PC-3 (cell line): ENCODE measurements at regions not wholly inside any gene's neighbourhood (a gene's known extent, or its start where the extent isn't known, plus 50 kb on each side); places are given as distances from the start of the nearest gene placed in this dataset.

Source experiments
- ATAC-seq: fragments of 200-7000 bp; cut with Tn5 transposase; 2 replicates; pipeline ENCODE4 v1.9.1; 2020; ENCODE audit warnings: mild to moderate bottlenecking, moderate library complexity
- BruUV-seq: library from RNA; stranded (reverse); fragments of 400-500 nt; replicated peaks from 2 replicates; lab custom pipeline; 2021; lab: Mats Ljungman, UMichigan
- CTCF ChIA-PET: fragments of 300-600 bp; sonication (Branson Sonifier 250); formaldehyde crosslinking; loops from one replicate; lab custom pipeline; 2022; ENCODE audit warnings: antibody characterized with exemption; lab: Charles Lee
- POLR2A ChIA-PET: fragments of 300-600 bp; sonication (Branson Sonifier 250); formaldehyde crosslinking; loops from one replicate; lab custom pipeline; 2022; ENCODE audit warnings: antibody characterized with exemption; ENCODE audit not compliant: unreplicated experiment; lab: Charles Lee
- DNase-seq: peaks from one replicate; pipeline ENCODE4 v3.0.0-alpha.2; 2015
- H2AFZ ChIP-seq: fragments of 300-600 bp; sonication (generic); 2 replicates; pipeline ENCODE4 v1.6.0; 2016; ENCODE audit warnings: antibody characterized with exemption, low read length
- H3F3A ChIP-seq: fragments of 300-600 bp; sonication (generic); one replicate; pipeline ENCODE4 v1.6.0; 2017; ENCODE audit warnings: antibody characterized with exemption, low read length, control low read depth, mild to moderate bottlenecking; ENCODE audit not compliant: unreplicated experiment
- H3K27ac ChIP-seq: fragments of 300-600 bp; sonication (generic); 2 replicates; pipeline ENCODE4 v1.5.1; 2016; ENCODE audit warnings: mild to moderate bottlenecking, low read length
- H3K27me3 ChIP-seq: fragments of 300-600 bp; sonication (generic); 2 replicates; pipeline ENCODE4 v1.6.1; 2016; ENCODE audit warnings: low read length, mixed read lengths
- H3K36me3 ChIP-seq: fragments of 300-600 bp; sonication (generic); 2 replicates; pipeline ENCODE4 v1.6.1; 2016; ENCODE audit warnings: low read depth, mixed run types, low read length, mixed read lengths
- H3K4me1 ChIP-seq: fragments of 300-600 bp; sonication (generic); 2 replicates; pipeline ENCODE4 v1.5.1; 2016; ENCODE audit warnings: low read length; ENCODE audit not compliant: insufficient read depth
- H3K4me2 ChIP-seq: fragments of 300-600 bp; sonication (generic); 2 replicates; pipeline ENCODE4 v1.6.0; 2016; ENCODE audit warnings: low read length
- H3K4me3 ChIP-seq: fragments of 300-600 bp; sonication (generic); 2 replicates; pipeline ENCODE4 v1.5.1; 2016; ENCODE audit warnings: mild to moderate bottlenecking, low read length, mixed read lengths
- H3K79me2 ChIP-seq: fragments of 300-600 bp; sonication (generic); 2 replicates; pipeline ENCODE4 v1.6.1; 2017; ENCODE audit warnings: low read length, mixed read lengths
- H3K9ac ChIP-seq: fragments of 300-600 bp; sonication (generic); 2 replicates; pipeline ENCODE4 v1.6.0; 2016; ENCODE audit warnings: mild to moderate bottlenecking, low read length
- H3K9me2 ChIP-seq: fragments of 300-600 bp; sonication (generic); replicated peaks from 2 replicates; pipeline ENCODE4 v1.6.1; 2016; ENCODE audit warnings: mixed run types, low read length, mixed read lengths
- H3K9me3 ChIP-seq: fragments of 300-600 bp; sonication (generic); 2 replicates; pipeline ENCODE4 v1.6.1; 2016; ENCODE audit warnings: low read length, mixed read lengths
- H4K20me1 ChIP-seq: fragments of 300-600 bp; sonication (generic); 2 replicates; pipeline ENCODE4 v1.6.1; 2016; ENCODE audit warnings: low read length, mixed read lengths
- CTCF ChIP-seq: fragments of 300-600 bp; sonication (generic); conservative IDR thresholded peaks from 2 replicates; pipeline ENCODE4 v1.5.1; 2017; ENCODE audit warnings: antibody characterized with exemption, low read depth, mild to moderate bottlenecking, low read length
- EZH2 ChIP-seq: fragments of 300-600 bp; sonication (generic); IDR thresholded peaks from one replicate; pipeline ENCODE4 v1.6.1; 2017; ENCODE audit warnings: antibody characterized with exemption, mild to moderate bottlenecking, low read length; ENCODE audit not compliant: unreplicated experiment
- EZH2phosphoT487 ChIP-seq: fragments of 300-600 bp; sonication (generic); IDR thresholded peaks from 2 replicates; pipeline ENCODE4 v1.6.1; 2018; ENCODE audit warnings: mild to moderate bottlenecking, antibody characterized with exemption, low read length, borderline replicate concordance
- intact Hi-C: fragments of 100-400 bp; cut with micrococcal nuclease; formaldehyde crosslinking; loops from 2 replicates; pipeline ENCODE4 v1.9.0; 2023

GRCh38 chr5:17431272-17432050 is 66.6 kb upstream of the TAF11L2 start:
- no peak overlapping the region for H3K27ac ChIP-seq
- no peaks in the 10 kb centered on the region for H3K9me2 ChIP-seq
- H3K36me3 ChIP-seq = no peaks in the 10 kb centered on the region
- no peaks in the 10 kb centered on the region for H3K9me3 ChIP-seq
- ChIA-PET CTCF (no interaction called here), POLR2A (no interaction called here)
- DNase-seq = no peak
- no peaks in the 10 kb centered on the region for H4K20me1 ChIP-seq
- intact Hi-C loops = no loop called here
- no peak overlapping the region for H3K4me2 ChIP-seq
- no peak overlapping the region for H2AFZ ChIP-seq
- no peaks in the 10 kb centered on the region for H3K79me2 ChIP-seq
- no peak for ATAC-seq
- H3F3A ChIP-seq = no peaks in the 10 kb centered on the region
- no peak for TF ChIP-seq EZH2phosphoT487
- BruUV-seq = no TSS peak
- no peaks in the 10 kb centered on the region for H3K4me1 ChIP-seq
- H3K27me3 ChIP-seq = no peaks in the 10 kb centered on the region
- no peak overlapping the region for H3K9ac ChIP-seq
- no peak overlapping the region for H3K4me3 ChIP-seq

- ATAC-seq (no peak), DNase-seq (no peak)
- Histone ChIP-seq H3F3A (no peaks in the 10 kb centered on the region), H3K27ac (no peak overlapping the region), H3K27me3 (no peaks in the 10 kb centered on the region), H3K9me3 (no peaks in the 10 kb centered on the region), H3K4me1 (no peaks in the 10 kb centered on the region), H3K4me3 (no peak overlapping the region), H3K4me2 (no peak overlapping the region), H3K9me2 (no peaks in the 10 kb centered on the region), H3K9ac (no peak overlapping the region), H4K20me1 (no peaks in the 10 kb centered on the region), H2AFZ (no peak overlapping the region), H3K36me3 (no peaks in the 10 kb centered on the region), H3K79me2 (no peaks in the 10 kb centered on the region)
- POLR2A ChIA-PET = no interaction called here
- intact Hi-C loops = no loop called here
- no TSS peak for BruUV-seq
- TF ChIP-seq EZH2phosphoT487 (no peak), EZH2 (no peak), CTCF (no peak)
- CTCF ChIA-PET = no interaction called here
Observed at GRCh38 chr5:17432569-17432968, 65.5 kb upstream of the TAF11L2 start.

GRCh38 chr5:17433406-17433805 is 64.6 kb upstream of the TAF11L2 start:
- no peak overlapping the region for H2AFZ ChIP-seq
- no peaks in the 10 kb centered on the region for H3K4me1 ChIP-seq
- no peaks in the 10 kb centered on the region for H3K79me2 ChIP-seq
- no peaks in the 10 kb centered on the region for H4K20me1 ChIP-seq
- no peak overlapping the region for H3K4me2 ChIP-seq
- DNase-seq (no peak), ATAC-seq (no peak)
- ChIA-PET CTCF (no interaction called here), POLR2A (no interaction called here)
- no TSS peak for BruUV-seq
- no peak overlapping the region for H3K4me3 ChIP-seq
- H3K9me2 ChIP-seq = no peaks in the 10 kb centered on the region
- intact Hi-C loops = no loop called here
- H3K9ac ChIP-seq = no peak overlapping the region
- no peaks in the 10 kb centered on the region for H3K36me3 ChIP-seq
- no peak overlapping the region for H3K27ac ChIP-seq
- no peaks in the 10 kb centered on the region for H3K27me3 ChIP-seq
- no peaks in the 10 kb centered on the region for H3F3A ChIP-seq
- TF ChIP-seq CTCF (no peak), EZH2phosphoT487 (no peak), EZH2 (no peak)
- no peaks in the 10 kb centered on the region for H3K9me3 ChIP-seq
